ENCODE measurements at regions not wholly inside any gene's neighbourhood (a gene's known extent, or its start where the extent isn't known, plus 50 kb on each side); places are given as distances from the start of the nearest gene placed in this dataset.

DNA sequence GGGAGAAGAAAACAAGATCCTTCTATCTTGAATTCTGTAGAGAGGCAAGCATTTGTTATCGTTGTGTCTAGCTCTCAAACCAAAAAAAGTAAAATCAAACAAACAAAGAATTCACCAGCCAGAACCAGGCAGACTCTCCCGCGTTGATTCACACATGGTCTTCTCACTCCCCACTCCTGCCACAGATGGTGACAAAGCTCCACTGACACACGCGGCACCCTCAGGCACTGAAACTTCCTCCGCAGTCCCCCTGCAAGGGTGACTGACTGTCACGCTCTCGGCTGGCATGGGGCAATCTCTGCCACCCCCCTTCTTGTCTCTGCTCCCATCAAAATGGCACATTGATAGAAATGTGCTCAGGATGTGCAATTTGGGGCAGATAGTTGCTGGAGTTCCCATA is 304.9 kb downstream of the DHX15 start:
- no peak for DNase-seq

DNA sequence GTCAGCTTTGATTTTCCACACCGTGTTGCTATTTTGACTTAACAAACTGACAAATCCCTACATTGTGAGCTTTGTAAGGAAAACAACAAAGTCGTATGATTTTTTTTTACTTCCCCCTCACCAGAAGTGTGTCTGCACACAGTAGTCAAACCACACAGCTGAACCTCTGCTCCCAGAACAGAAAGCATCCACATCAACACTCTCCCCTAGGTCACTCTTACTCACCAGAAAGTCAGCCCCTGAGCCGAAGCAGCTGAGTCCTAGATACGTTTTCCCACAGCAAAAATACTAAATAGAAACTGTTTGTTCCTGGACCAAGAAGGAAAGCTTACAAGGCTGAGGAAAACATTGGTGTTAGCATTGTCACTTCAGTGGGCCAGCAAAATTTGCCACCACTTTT is 305.7 kb downstream of the DHX15 start:
- no peak for DNase-seq

DNA sequence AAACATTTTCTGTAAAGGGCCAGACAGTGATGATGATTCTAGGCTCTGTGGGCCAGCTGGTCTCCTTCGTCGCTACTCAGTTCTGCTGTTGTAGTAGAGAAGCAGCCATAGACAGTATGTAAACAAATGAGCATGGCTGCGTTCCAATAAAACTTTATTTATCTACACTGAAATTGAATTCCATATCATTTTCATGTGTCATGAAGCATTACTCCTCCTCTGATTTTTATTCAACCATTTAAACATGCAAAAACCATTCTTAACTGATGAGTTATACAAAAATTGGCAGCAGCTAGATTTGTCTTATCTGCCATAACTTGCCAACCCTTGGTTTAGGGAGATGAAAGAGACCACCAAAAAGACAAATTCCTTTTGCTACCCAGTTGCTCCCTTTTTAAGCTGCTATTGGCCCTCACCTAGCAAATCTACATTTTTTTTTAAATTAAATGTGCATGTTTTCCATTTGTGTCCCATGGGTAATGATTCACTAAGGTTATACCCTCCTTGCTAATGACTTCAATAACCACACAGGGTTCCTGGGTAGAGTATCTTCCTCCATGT is 309.9 kb downstream of the DHX15 start:
- no peak for DNase-seq

DNA sequence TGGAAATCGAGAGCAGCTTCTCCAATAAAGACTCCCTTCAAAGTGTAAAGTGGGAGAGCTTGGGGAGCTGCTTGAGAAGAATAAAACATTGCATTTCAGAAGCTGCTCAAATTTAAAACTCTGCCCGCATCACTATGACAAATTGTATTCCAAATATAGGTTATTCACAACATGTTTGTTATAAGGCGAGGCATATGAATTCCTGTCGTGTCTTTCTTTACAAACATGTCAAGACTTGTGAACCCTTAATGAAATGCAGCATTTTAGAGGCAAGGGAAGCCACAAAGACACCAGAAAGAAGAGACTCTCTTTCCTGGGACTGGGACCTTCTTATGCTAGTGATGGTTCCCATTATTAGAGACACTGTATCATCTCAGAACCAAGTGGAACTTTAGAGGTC is 311.2 kb downstream of the DHX15 start:
- no peak for DNase-seq

DNA sequence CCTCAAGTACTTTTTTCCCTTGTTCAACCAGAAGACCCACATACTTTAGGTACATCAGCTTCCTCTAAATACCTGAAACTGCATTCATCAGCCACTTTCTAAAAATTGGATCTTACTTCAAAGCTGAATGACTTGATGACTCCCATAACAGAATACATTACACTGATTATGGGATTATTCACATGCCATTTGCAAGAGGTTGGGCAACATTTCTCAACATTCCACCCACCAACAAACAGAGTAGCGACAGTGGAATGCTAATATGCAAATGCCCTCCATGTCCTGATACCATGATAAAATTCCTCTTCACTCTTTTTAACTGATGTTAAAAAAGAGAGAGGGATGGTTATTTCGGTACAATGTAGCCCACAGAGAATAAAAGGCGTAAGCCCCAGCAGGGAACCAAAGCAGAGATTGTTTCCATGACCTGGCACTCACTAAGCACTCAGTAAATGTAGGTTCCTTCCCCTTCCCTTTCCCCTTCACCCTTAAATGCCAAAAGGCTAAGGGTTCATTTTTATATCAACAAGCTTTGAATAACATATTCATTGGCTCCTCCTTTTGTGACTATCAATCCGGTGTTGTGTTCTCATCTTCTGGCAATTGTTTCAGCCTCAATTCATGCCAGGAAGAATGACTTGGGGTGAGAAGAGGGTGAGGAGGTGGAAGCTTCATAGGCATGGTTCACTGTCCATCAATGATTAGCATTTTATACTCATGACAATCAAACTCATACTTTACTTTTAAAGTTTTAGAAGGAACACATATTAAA is 317.2 kb downstream of the DHX15 start:
- no peak for DNase-seq

DNA sequence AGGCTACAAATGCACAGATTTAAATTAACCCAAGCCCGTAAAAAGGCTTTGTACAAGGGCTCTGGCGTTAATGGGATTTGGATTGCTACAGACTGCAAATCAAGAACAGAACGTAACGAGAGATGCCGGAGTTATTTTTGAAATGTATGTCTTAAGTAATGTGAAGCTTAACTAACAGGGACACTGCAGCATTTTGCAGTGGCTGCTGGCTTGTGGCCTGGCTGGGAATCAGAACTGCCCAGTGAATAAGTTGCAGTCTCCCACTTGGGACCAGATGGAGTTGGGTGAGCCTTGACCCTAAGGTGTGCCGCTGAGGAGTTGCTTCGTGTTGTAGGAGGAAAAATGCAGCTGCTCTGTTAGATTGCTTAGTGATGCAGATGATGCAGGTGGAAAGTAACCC is 318.4 kb downstream of the DHX15 start:
- no peak for DNase-seq

DNA sequence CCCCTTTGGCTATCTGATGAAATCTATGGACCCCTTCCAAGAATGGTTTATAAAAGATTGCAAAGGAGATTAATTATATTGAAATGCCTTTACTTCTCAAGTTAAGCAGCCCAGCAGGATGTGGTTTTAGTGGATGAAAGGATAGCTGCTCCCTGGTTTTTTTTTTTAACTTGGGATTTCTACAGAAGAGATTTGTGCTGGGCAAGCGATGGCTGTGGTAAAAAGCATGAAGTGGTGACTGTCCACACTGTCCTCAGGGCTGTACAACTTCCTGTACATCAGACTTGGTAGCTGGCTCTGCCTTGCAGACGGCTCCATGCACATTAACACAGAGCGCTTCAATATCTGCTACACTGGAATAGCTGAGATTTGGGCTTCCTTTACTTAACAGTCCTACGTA is 321.7 kb downstream of the DHX15 start:
- no peak for DNase-seq

DNA sequence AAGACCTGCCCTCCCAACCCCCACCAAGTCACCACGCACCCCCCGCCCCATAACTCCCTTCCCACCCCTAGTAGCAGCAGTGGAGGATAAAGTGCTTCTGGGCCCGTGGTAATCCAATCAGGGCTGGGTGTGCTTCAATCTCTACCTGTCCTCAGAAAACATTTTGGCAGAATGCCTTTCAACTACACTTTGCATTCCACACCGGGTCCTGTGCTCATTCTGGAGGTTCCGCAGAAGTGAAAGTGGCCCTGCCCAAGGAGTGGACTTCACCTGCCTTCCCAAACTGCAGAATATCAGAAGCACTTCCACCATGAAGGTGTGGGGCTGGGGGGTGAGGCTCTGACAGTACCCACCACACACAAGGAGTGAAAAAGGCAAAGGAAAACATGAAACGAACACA is 322.3 kb downstream of the DHX15 start:
- no peak for DNase-seq

DNA sequence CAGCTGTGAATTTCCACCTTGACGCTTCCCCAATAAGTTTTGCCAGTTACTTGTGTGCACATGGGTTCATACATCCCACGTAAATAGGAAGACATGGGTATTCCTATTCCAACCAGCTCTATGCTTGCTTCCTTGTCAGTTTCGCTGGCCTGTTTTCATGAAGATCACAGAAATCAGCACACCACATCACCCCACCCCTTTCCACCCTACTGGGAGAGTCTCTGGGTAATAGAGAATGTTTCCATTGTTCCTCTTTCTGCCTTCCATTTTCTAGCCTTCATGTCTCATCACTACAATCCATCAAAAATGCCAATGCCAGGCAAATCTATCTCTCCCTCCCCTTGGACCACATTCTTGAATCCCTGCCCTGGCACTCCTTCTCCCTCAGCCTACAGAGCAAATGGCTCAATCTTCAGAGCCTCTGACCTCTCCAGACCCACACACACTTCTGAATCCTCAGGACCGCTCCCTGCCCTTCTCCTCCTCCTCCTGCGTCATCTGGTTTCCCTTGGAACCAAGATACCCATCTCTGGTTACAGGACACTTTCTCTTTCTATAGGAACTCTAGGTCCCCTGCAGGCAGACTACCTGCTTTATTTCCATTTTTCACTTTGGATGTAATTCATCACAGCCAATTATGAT is 323.3 kb downstream of the DHX15 start:
- DNase-seq = no peak

DNA sequence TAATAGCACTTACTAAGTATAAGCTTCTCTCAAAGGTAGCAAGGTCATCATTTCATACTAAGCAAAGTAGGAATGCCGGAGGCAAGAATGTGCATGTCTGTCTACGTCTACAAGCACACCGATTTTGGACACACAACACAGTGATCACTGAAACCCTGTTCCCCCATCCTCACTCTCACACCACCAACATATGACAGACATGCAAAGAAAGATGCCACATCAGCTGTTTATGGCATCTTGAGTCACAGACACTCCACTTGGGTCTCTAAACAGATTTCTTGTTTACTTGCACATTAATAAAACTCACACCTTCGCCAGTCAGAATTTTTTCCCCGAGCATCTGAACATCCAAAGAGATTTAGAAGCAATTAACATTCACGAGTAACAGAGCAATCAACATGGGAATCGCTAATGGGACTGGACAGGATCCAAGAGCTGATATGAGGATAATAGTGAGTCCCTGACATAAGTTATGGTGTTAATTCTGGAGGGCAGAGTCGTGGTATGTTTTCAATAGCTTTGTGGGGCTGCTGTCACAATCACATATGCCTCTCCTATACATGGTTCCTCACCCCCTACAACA is 324.1 kb downstream of the DHX15 start:
- no peak for DNase-seq

DNA sequence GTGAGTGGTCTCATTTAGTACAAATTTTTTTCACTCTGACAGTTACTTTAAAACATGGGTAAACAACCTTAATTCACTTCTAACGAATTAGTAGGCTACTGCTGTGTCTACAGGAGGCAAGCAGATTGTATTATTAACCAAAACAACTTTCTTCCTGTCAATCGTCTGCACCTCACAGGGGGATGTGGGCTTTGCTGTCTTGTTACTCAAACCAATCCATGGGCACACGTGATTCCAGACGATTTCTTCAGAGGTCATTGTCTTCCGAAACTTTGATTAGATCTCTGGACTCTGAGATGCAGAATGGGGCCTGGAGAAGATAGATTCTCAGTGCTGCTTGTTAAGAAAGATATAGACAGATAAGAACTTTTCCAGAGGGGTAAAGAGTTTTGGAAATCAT is 327.8 kb downstream of the DHX15 start:
- DNase-seq = no peak

DNA sequence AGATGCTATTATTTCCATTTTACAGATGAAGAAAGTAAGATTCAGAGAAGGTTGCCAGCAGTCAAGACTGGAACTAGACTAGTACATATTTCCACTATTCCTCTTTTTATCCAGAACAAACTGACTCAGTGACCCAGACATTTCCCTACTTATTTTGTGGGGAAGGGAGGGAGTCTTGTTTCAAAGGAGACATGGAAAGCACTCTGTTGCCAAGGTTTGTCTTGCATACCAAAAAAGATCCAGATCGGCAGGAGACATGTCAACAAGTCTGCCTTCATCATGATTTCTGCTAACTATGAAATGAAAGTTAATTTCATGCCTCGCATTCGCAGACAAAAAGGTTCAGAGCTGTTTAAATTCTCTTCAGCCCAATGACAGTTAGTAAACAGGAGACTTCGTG is 328.3 kb downstream of the DHX15 start:
- DNase-seq = no peak

DNA sequence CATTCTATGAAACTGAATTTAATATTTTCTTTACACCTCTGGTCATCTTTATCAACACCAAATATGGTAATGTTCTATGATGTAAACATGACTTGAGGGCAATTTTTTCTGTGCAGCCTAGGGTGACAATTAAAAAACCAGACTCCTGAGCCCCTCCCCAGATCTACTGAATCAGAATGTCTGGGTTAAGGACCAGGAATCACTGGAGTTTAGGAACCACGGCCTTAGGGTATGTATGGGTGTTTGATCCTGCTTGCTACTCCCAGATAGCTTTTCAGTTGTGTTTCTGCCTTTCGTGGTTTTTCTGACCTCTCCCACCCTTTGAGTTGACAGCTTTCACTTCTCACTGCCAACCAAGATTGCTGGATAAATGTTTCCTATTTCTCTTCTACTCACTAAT is 332.2 kb downstream of the DHX15 start:
- no peak for DNase-seq

DNA sequence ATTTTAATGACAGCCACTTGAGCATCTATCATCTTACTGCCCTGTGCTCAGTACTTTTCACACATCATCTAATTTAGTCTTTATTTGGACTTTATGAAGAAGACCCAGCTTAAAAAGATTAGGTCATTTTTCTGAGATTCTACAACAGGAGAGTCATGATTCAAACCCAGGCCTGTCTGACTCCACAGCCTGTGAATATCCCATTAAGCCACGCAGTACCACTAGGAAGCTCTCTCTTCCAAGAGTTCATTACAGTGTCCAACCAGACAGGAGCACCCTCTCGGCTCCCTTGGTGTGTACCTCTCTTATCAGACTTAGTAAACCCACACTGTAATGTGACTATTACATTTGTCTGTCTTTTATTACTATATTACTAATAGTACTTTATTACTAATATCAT is 332.8 kb downstream of the DHX15 start:
- no peak for DNase-seq

DNA sequence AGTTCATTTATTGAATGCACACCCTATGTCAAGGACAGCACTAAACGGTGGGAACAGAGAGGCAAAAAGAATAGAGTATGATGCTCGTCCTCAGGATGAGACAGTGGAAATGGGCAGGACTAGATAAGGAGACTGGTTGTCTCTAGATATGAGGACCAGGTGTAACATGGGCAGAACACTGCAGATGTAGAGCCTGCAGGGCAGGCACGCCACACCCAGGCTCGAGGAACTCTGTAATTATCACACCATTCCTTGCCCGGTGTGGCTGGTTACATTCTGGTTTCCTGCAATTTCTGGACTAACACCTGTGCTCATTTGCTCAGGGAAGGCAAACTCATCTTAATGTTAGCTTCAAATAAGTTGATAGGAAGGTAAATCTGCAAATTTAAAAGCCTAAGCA is 334.4 kb downstream of the DHX15 start:
- DNase-seq = no peak

DNA sequence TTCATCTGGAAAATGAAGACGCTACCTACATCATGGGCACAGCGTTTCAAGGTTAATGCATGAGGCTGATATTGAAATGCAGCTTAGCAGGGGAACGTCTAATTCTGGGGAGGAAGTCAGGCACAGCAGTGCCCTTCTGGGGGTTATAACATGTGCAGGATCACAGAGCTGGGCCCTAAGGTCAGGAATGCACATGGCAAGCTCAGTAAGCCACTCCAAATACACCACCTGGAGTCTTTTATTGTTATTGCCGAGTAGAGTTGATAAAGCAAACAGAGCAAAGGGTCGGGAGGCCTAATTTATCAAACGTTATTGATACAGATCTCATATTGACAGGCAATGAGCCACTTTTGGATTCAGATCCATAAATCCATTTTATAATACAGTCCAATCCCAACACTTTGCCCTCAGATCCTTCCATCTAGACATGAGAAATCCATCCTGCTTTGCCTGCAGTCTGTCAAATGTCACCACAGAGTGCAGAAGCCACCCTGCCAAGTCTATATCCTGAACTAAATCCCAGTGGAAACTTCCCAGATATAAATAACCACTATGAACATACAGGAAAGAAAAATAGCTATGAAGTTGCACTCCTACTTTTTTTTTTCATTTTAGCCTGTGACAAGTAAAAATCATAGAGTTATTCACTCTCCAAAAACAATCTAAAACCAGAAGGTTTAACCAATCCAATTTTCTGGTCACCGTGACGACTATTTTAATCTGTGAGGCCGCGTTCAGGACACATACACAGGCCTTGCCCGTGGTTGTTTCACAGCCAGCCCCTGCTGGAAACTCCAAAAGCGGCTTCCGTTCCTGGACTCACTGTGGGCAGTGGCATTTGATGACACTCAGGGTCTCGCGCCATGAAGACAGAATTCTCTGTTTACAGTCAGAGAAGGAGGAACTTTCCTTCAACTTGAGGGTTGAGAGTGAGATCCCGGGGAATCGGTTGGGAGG is 335.4 kb downstream of the DHX15 start:
- DNase-seq = no peak

DNA sequence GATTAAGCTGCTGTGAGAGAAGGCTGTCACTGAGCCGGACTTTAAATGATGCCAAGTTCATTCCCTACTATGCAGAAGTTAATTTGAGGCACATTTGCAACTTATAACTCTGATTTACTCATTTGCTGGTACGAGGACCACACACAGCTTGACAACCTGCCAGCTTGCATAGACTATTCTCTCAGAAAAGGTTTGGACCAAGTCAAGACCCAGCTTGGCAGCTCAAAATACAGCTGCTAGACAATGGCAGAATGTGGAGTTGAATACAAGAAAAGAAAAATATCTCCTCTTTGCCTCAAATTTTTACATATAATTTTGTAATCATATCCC is 338.9 kb downstream of the DHX15 start:
- no peak for DNase-seq

DNA sequence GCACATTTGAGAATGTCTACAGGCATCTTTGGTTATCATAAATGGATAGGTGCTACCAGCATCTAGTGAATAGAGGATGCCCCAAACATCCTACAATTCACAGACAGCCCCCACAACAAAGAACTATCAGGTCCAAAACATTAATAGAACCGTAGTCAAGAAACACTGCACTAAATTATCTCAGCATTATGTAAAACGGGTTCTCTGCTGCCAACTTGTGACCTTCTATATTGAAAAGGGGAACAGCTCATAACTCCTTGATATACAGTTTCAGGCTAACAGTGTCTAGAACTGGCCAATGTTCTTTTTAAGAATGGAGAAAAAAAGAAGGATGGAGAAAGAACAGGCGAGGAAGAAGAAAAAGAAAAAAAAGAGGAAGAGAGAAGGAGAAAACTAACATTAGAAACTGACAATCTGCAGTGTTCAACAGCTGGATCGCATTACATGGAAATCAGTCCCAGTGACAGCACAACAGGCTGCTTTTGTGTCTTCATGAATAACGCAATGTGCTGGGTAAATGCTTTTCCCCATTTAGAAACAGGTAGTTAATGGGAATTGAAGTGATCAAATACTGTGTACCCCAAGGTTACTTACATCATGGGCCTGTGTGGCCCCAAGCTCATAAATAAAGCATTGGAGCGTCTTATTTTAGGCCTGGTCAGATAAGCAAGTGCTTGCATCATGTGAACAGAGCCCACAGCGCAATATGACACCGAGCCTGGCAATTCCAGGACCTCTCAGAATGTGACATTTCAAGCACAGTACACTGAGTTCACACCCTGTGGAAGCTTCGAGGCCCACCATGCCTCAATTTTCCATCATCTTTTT is 339.5 kb downstream of the DHX15 start:
- DNase-seq = no peak

DNA sequence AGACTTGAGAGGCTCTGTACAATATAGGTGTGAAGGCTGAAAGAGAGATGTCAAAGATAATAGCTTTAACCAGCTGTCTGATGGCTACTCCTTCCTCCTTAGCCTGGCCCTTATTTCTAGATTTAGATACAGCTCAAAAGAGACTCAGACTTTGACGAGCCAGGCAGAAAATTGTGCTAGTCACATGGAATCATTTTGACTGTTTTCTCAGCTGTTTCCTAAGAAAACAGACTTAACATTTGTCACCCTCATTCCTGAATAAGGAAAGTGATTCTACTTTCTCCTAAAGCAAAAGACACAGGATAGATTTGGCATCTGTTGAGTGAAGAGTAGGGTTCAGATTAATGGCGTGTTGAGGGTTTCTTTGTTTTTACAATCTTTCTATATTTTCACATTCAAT is 340.7 kb downstream of the DHX15 start:
- no peak for DNase-seq

DNA sequence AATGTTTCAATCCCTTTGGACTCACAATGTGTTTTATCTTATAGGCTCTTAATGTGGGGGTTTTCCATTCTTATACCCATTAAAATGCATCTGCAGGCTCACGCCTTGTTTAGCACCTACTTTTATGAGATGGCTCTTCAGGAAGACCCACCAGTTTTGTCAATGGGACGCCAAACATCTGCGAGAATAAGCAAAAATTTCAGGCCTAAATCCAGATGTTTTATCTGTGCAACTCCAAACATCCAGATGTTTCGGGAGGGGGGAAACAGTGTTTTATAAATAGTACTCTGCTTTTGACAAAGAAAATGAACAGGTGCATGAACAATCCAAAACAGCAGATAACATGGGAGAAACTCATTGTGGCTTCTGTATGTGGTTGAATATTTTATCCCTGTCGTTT is 342.8 kb downstream of the DHX15 start:
- no peak for DNase-seq

DNA sequence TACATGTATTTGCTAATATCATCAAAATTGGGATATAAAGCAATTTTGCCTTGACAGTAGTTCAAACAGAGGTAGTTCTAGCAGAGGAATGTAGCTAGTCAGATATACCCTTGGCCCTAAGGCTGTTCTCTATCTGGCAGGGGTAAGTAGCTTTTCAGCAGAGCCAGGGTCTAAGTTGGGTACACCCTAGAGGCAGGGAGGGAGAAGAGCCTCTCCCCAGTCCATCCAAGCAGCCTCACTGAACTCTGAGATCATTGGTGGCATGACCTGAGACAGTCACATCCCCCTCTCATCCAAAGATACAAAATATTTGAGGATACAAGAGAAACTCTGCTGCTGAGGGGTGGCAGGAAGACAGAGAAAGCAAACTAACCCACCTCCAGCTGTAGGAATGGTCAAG is 343.7 kb downstream of the DHX15 start:
- DNase-seq = no peak

DNA sequence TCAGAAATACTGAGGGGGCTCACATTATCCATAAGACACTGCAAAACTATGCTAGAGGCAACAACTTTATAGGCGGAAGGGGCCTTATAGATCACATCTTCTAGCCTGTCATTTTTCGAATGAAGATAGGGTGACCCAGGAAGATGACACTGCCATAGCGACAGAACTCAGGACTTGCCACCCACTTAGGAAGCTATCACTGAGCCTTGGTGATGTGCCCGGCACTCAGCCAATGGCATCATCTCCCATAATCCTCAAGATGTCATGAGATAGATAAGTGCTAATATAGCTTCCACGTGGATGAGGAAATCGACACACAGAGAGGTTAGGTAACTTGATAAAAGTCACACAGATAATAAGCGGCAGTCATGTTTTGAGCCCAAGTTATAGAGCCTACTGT is 346.6 kb downstream of the DHX15 start:
- DNase-seq = no peak
